Stimulated activated CD8-positive, alpha-beta memory T cell treated with anti-CD3 and anti-CD28 coated beads, Interleukin-7, amount 100 ng/mL, for 48 hours (primary cell): ENCODE measurements at regions not wholly inside any gene's neighbourhood (a gene's known extent, or its start where the extent isn't known, plus 50 kb on each side); places are given as distances from the start of the nearest gene placed in this dataset.

Source experiments
- DNase-seq, 2 donors: peaks; one replicate each; pipeline ENCODE4 v3.0.0-alpha.2; 2020; ENCODE audit warnings: low read depth in 1 of 2; ENCODE audit errors: extremely low read depth in 1 of 2

- no peak for DNase-seq
Observed at GRCh38 chr3:176933704-176934103, 263.6 kb downstream of the TBL1XR1 start.

- no peak for DNase-seq
Observed at GRCh38 chr3:176932433-176932832, 264.8 kb downstream of the TBL1XR1 start.

- no peak for DNase-seq
Observed at GRCh38 chr3:176931991-176932390, 265.3 kb downstream of the TBL1XR1 start.

GRCh38 chr3:176930942-176931341 lies 266.3 kb downstream of the TBL1XR1 start:
- no peak for DNase-seq

- DNase-seq = no peak
Observed at GRCh38 chr3:176928582-176928931, 268.7 kb downstream of the TBL1XR1 start.

GRCh38 chr3:176927706-176928581 lies 269.3 kb downstream of the TBL1XR1 start:
- DNase-seq = no peak

- DNase-seq = no peak
Observed at GRCh38 chr3:176927280-176927679, 270.0 kb downstream of the TBL1XR1 start.

- no peak for DNase-seq
Observed at GRCh38 chr3:176926688-176927087, 270.6 kb downstream of the TBL1XR1 start.

GRCh38 chr3:176926034-176926433 lies 271.2 kb downstream of the TBL1XR1 start:
- DNase-seq = no peak

GRCh38 chr3:176920766-176921160 lies 276.5 kb downstream of the TBL1XR1 start:
- DNase-seq = no peak

GRCh38 chr3:176919836-176920765 lies 277.2 kb downstream of the TBL1XR1 start:
- no peak for DNase-seq

- DNase-seq = no peak
Observed at GRCh38 chr3:176916777-176917176, 280.5 kb downstream of the TBL1XR1 start.

- no peak for DNase-seq
Observed at GRCh38 chr3:176914764-176915163, 282.5 kb downstream of the TBL1XR1 start.

GRCh38 chr3:176911579-176911978 lies 285.7 kb downstream of the TBL1XR1 start:
- no peak for DNase-seq

GRCh38 chr3:176909044-176909443 lies 288.2 kb downstream of the TBL1XR1 start:
- DNase-seq = no peak

- no peak for DNase-seq
Observed at GRCh38 chr3:176906046-176906905, 291.0 kb downstream of the TBL1XR1 start.

- no peak for DNase-seq
Observed at GRCh38 chr3:176905331-176905730, 292.0 kb downstream of the TBL1XR1 start.

- no peak for DNase-seq
Observed at GRCh38 chr3:176904506-176904905, 292.8 kb downstream of the TBL1XR1 start.

- DNase-seq = no peak
Observed at GRCh38 chr3:176896640-176897039, 300.6 kb downstream of the TBL1XR1 start.

- no peak for DNase-seq
Observed at GRCh38 chr3:176896165-176896564, 301.1 kb downstream of the TBL1XR1 start.

GRCh38 chr3:176879710-176880109 lies 317.6 kb downstream of the TBL1XR1 start:
- no peak for DNase-seq
